CD4-positive, alpha-beta T cell (primary cell): ENCODE measurements at regions not wholly inside any gene's neighbourhood (a gene's known extent, or its start where the extent isn't known, plus 50 kb on each side); places are given as distances from the start of the nearest gene placed in this dataset.

Source experiments
- ATAC-seq: fragments of 200-7000 bp; cut with Tn5 transposase; one replicate; pipeline ENCODE4 v1.10.0; 2022; ENCODE audit warnings: mild to moderate bottlenecking; ENCODE audit not compliant: poor library complexity
- CTCF ChIA-PET: fragments of 350-600 bp; sonication (Branson Sonifier 250); formaldehyde crosslinking; loops from one replicate; lab custom pipeline; 2021; ENCODE audit warnings: antibody characterized with exemption, inconsistent platforms; lab: Charles Lee
- POLR2A ChIA-PET: fragments of 350-600 bp; sonication (Branson Sonifier 250); formaldehyde crosslinking; loops from one replicate; lab custom pipeline; 2021; ENCODE audit warnings: antibody characterized with exemption, inconsistent platforms; lab: Charles Lee
- DNase-seq, 14 experiments: peaks; one replicate each; pipeline ENCODE4 v3.0.0-alpha.2; 2013 to 2020; ENCODE audit warnings: mixed read lengths in 2 of 14
- H3K27ac ChIP-seq, 2 donors: one replicate each; pipeline versions ENCODE4 v1.5.1 to v1.7.0; 2013; ENCODE audit warnings: low read length in 2 of 2, low read depth in 1 of 2, mild to moderate bottlenecking in 1 of 2
- H3K27me3 ChIP-seq, 2 experiments: 1 replicate in 1 of 2; 2 replicates in 1 of 2; pipeline versions ENCODE4 v1.6.1 to v1.7.0; 2013; ENCODE audit warnings: low read length in 2 of 2, control low read depth in 1 of 2, mild to moderate bottlenecking in 1 of 2, moderate library complexity in 1 of 2; ENCODE audit not compliant: insufficient read depth in 2 of 2, control insufficient read depth in 1 of 2
- H3K36me3 ChIP-seq: one replicate; pipeline ENCODE4 v1.6.1; 2013; ENCODE audit warnings: low read length, control low read depth; ENCODE audit not compliant: insufficient read depth
- H3K4me1 ChIP-seq: one replicate; pipeline ENCODE4 v1.6.1; 2013; ENCODE audit warnings: low read length, control low read depth; ENCODE audit not compliant: insufficient read depth
- H3K4me3 ChIP-seq: one replicate; pipeline ENCODE4 v1.5.1; 2013; ENCODE audit warnings: mild to moderate bottlenecking, low read length, moderate library complexity
- H3K9me3 ChIP-seq, 2 experiments: 1 replicate in 1 of 2; 2 replicates in 1 of 2; pipeline versions ENCODE4 v1.6.1 to v1.7.0; 2013; ENCODE audit warnings: low read length in 2 of 2, mild to moderate bottlenecking in 2 of 2, control low read depth in 1 of 2, moderate library complexity in 1 of 2; ENCODE audit not compliant: control insufficient read depth in 1 of 2, insufficient read depth in 1 of 2
- H3K27ac Mint-ChIP-seq: one replicate; pipeline ENCODE4 v1.8.0; 2020; ENCODE audit warnings: mixed read lengths
- H3K27me3 Mint-ChIP-seq: one replicate; pipeline ENCODE4 v1.8.0; 2021; ENCODE audit warnings: mixed read lengths
- H3K36me3 Mint-ChIP-seq: one replicate; pipeline ENCODE4 v1.8.0; 2021; ENCODE audit warnings: low read depth, mixed read lengths
- H3K4me1 Mint-ChIP-seq: one replicate; pipeline ENCODE4 v1.8.0; 2021; ENCODE audit warnings: low read depth, mixed read lengths
- H3K4me3 Mint-ChIP-seq: one replicate; pipeline ENCODE4 v1.8.0; 2020; ENCODE audit warnings: mild to moderate bottlenecking, mixed read lengths
- H3K9me3 Mint-ChIP-seq: one replicate; pipeline ENCODE4 v1.8.0; 2020; ENCODE audit warnings: mixed read lengths
- CTCF ChIP-seq: fragments of 200-600 bp; IDR thresholded peaks from one replicate; pipeline ENCODE4 v1.8.0; 2022; ENCODE audit warnings: antibody characterized with exemption, mild to moderate bottlenecking
- intact Hi-C, 2 experiments: fragments of 100-400 bp; cut with DNase I in 1 of 2; cut with micrococcal nuclease in 1 of 2; formaldehyde crosslinking; loops; one replicate each; pipeline versions ENCODE4 v1.15.1 to v1.9.0; 2023 to 2025; cut with DNase I, micrococcal nuclease

- ChIA-PET POLR2A (no interaction called here), CTCF (no interaction called here)
- Histone ChIP-seq H3K4me3 (no peak overlapping the region), H3K9me3 (no peaks in the 10 kb centered on the region), H3K36me3 (no peaks in the 10 kb centered on the region), H3K27ac (no peak overlapping the region), H3K4me1 (no peaks in the 10 kb centered on the region), H3K27me3 (peaks cover 0 to 7% of the 10 kb centered on the region in 2 experiments)
- H3K27ac Mint-ChIP-seq = no peak overlapping the region
- no peak for TF ChIP-seq CTCF
- peaks cover 48% of the 10 kb centered on the region for H3K27me3 Mint-ChIP-seq
- H3K4me1 Mint-ChIP-seq = no peaks in the 10 kb centered on the region
- intact Hi-C loops = no loop called here
- no peaks in the 10 kb centered on the region for H3K36me3 Mint-ChIP-seq
- DNase-seq (no peak), ATAC-seq (no peak)
- no peaks in the 10 kb centered on the region for H3K9me3 Mint-ChIP-seq
- no peak overlapping the region for H3K4me3 Mint-ChIP-seq
These were observed 456.8 kb upstream of the CCL2 start for GRCh38 chr17:33798308-33798707.

- DNase-seq = no peak
- Mint-ChIP-seq H3K9me3 (no peaks in the 10 kb centered on the region), H3K4me3 (no peak overlapping the region), H3K27ac (no peak overlapping the region), H3K36me3 (no peaks in the 10 kb centered on the region), H3K4me1 (no peaks in the 10 kb centered on the region), H3K27me3 (peaks cover 55% of the 10 kb centered on the region)
- intact Hi-C loops = no loop called here
- ATAC-seq = no peak
- Histone ChIP-seq H3K36me3 (no peaks in the 10 kb centered on the region), H3K4me1 (no peaks in the 10 kb centered on the region), H3K4me3 (no peak overlapping the region), H3K27ac (no peak overlapping the region), H3K27me3 (peaks cover 0 to 15% of the 10 kb centered on the region in 2 experiments), H3K9me3 (no peaks in the 10 kb centered on the region)
- TF ChIP-seq CTCF = no peak
- ChIA-PET POLR2A (no interaction called here), CTCF (no interaction called here)
These were observed 452.5 kb upstream of the CCL2 start for GRCh38 chr17:33802349-33803198.

DNA sequence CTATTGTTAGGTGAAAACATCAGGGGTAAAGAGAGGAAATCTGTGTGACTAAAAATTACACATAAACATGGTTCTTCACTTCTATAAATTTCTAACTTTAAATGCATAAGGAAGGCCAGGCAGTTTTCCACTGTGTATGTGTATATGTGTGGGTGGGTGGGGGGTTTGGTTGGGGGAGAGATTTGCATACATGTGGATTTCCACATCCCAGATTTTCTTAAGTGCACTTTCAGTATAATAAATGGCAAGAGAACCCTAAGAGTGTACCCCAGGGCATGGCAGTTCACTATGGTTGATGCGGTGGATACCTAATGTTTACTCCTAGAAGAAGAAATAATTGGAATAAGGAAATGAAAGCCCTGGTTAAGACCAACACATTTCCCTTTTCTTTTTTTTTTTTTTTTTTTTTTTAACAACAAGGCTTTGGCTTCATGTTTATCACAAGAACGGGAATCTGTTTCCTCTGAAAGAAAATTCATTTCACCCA lies 451.8 kb upstream of the CCL2 start:
- Histone ChIP-seq H3K4me3 (no peak overlapping the region), H3K27ac (no peak overlapping the region), H3K27me3 (peaks cover 0 to 15% of the 10 kb centered on the region in 2 experiments), H3K4me1 (no peaks in the 10 kb centered on the region), H3K36me3 (no peaks in the 10 kb centered on the region), H3K9me3 (no peaks in the 10 kb centered on the region)
- Mint-ChIP-seq H3K4me3 (no peak overlapping the region), H3K36me3 (no peaks in the 10 kb centered on the region), H3K9me3 (no peaks in the 10 kb centered on the region), H3K27me3 (peaks cover 55% of the 10 kb centered on the region), H3K4me1 (no peaks in the 10 kb centered on the region), H3K27ac (no peak overlapping the region)
- intact Hi-C loops = no loop called here
- TF ChIP-seq CTCF = no peak
- POLR2A ChIA-PET = no interaction called here
- CTCF ChIA-PET = no interaction called here
- ATAC-seq (no peak), DNase-seq (no peak)
